ENCODE measurements at regions not wholly inside any gene's neighbourhood (a gene's known extent, or its start where the extent isn't known, plus 50 kb on each side); places are given as distances from the start of the nearest gene placed in this dataset.
"Not testable (repeated sequence)": the region's sequence is repeated elsewhere in the genome, so short reads cannot be mapped to it uniquely, and the experiment has no call there.

DNA sequence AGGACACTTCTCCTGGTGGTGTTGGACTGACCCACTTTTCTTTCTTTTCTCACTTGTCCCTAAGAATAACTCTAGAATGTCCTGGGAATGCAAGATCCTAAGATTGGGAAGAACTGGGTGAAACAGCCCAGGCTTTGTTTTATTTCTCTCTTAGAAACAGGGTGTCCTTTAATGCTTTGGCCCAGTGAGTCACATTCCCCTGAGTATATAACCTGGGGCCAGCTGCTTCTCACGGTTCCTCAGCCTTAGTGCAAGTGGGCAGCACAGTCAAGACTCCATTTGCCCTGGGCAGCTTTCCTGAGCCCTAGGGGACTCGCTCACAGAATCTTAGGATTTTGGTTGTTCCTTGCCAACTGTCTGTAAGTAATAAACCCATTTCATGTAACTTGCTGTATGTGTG is 355.0 kb downstream of the DSC3 start:
- Histone ChIP-seq H3K27ac (ENCODE audit: low read depth in 2 of 2, low read length in 2 of 2) (no peak overlapping the region), H3K27me3 (ENCODE audit: control insufficient read depth in 2 of 2, insufficient read depth in 2 of 2, low read length in 2 of 2) (no peaks in the 10 kb centered on the region), H3K36me3 (ENCODE audit: control insufficient read depth in 2 of 2, insufficient read depth in 2 of 2, low read length in 2 of 2) (no peaks in the 10 kb centered on the region), H3K9me3 (ENCODE audit: control insufficient read depth in 2 of 2, low read length in 2 of 2) (no peaks in the 10 kb centered on the region), H3K9ac (ENCODE audit: low read depth in 1 of 2, low read length in 2 of 2) (no peak overlapping the region), H3K4me3 (ENCODE audit: low read length in 2 of 2) (no peak overlapping the region), H3K4me1 (ENCODE audit: control insufficient read depth in 2 of 2, insufficient read depth in 2 of 2, low read length in 2 of 2) (no peaks in the 10 kb centered on the region)

GRCh38 chr18:30684825-30685481 is 357.6 kb downstream of the DSC3 start:
- H3K4me1 ChIP-seq (ENCODE audit: control insufficient read depth in 2 of 2, insufficient read depth in 2 of 2, low read length in 2 of 2): no peaks in the 10 kb centered on the region
- no peak overlapping the region for H3K27ac ChIP-seq (ENCODE audit: low read depth in 2 of 2, low read length in 2 of 2)
- H3K27me3 ChIP-seq (ENCODE audit: control insufficient read depth in 2 of 2, insufficient read depth in 2 of 2, low read length in 2 of 2): no peaks in the 10 kb centered on the region
- H3K9me3 ChIP-seq (ENCODE audit: control insufficient read depth in 2 of 2, low read length in 2 of 2): no peaks in the 10 kb centered on the region
- H3K36me3 ChIP-seq (ENCODE audit: control insufficient read depth in 2 of 2, insufficient read depth in 2 of 2, low read length in 2 of 2): no peaks in the 10 kb centered on the region
- H3K4me3 ChIP-seq (ENCODE audit: low read length in 2 of 2): no peak overlapping the region
- no peak overlapping the region for H3K9ac ChIP-seq (ENCODE audit: low read depth in 1 of 2, low read length in 2 of 2)

GRCh38 chr18:30683836-30684235 is 358.7 kb downstream of the DSC3 start:
- Histone ChIP-seq H3K9me3 (ENCODE audit: control insufficient read depth in 2 of 2, low read length in 2 of 2) (no peaks in the 10 kb centered on the region), H3K4me3 (ENCODE audit: low read length in 2 of 2) (no peak overlapping the region), H3K27me3 (ENCODE audit: control insufficient read depth in 2 of 2, insufficient read depth in 2 of 2, low read length in 2 of 2) (no peaks in the 10 kb centered on the region), H3K36me3 (ENCODE audit: control insufficient read depth in 2 of 2, insufficient read depth in 2 of 2, low read length in 2 of 2) (no peaks in the 10 kb centered on the region), H3K27ac (ENCODE audit: low read depth in 2 of 2, low read length in 2 of 2) (no peak overlapping the region), H3K9ac (ENCODE audit: low read depth in 1 of 2, low read length in 2 of 2) (no peak overlapping the region), H3K4me1 (ENCODE audit: control insufficient read depth in 2 of 2, insufficient read depth in 2 of 2, low read length in 2 of 2) (no peaks in the 10 kb centered on the region)

- Histone ChIP-seq H3K4me3 (ENCODE audit: low read length in 2 of 2) (no peak overlapping the region), H3K9ac (ENCODE audit: low read depth in 1 of 2, low read length in 2 of 2) (no peak overlapping the region), H3K4me1 (ENCODE audit: control insufficient read depth in 2 of 2, insufficient read depth in 2 of 2, low read length in 2 of 2) (no peaks in the 10 kb centered on the region), H3K27ac (ENCODE audit: low read depth in 2 of 2, low read length in 2 of 2) (peak overlapping the region in 1 of 2 donors; percentile 28), H3K27me3 (ENCODE audit: control insufficient read depth in 2 of 2, insufficient read depth in 2 of 2, low read length in 2 of 2) (no peaks in the 10 kb centered on the region), H3K36me3 (ENCODE audit: control insufficient read depth in 2 of 2, insufficient read depth in 2 of 2, low read length in 2 of 2) (no peaks in the 10 kb centered on the region), H3K9me3 (ENCODE audit: control insufficient read depth in 2 of 2, low read length in 2 of 2) (no peaks in the 10 kb centered on the region)
Observed at GRCh38 chr18:30682672-30683071, 359.9 kb downstream of the DSC3 start.

- H3K27me3 ChIP-seq (ENCODE audit: control insufficient read depth in 2 of 2, insufficient read depth in 2 of 2, low read length in 2 of 2): no peaks in the 10 kb centered on the region
- no peak overlapping the region for H3K4me3 ChIP-seq (ENCODE audit: low read length in 2 of 2)
- no peak overlapping the region for H3K27ac ChIP-seq (ENCODE audit: low read depth in 2 of 2, low read length in 2 of 2)
- no peaks in the 10 kb centered on the region for H3K9me3 ChIP-seq (ENCODE audit: control insufficient read depth in 2 of 2, low read length in 2 of 2)
- H3K4me1 ChIP-seq (ENCODE audit: control insufficient read depth in 2 of 2, insufficient read depth in 2 of 2, low read length in 2 of 2): no peaks in the 10 kb centered on the region
- H3K36me3 ChIP-seq (ENCODE audit: control insufficient read depth in 2 of 2, insufficient read depth in 2 of 2, low read length in 2 of 2): no peaks in the 10 kb centered on the region
- H3K9ac ChIP-seq (ENCODE audit: low read depth in 1 of 2, low read length in 2 of 2): no peak overlapping the region
Observed at GRCh38 chr18:30679285-30679930, 363.1 kb downstream of the DSC3 start.

- H3K4me3 ChIP-seq (ENCODE audit: low read length in 2 of 2); H3K9me3 ChIP-seq (ENCODE audit: control insufficient read depth in 2 of 2, low read length in 2 of 2); H3K27ac ChIP-seq (ENCODE audit: low read depth in 2 of 2, low read length in 2 of 2); H3K27me3 ChIP-seq (ENCODE audit: control insufficient read depth in 2 of 2, insufficient read depth in 2 of 2, low read length in 2 of 2); H3K9ac ChIP-seq (ENCODE audit: low read depth in 1 of 2, low read length in 2 of 2); H3K36me3 ChIP-seq (ENCODE audit: control insufficient read depth in 2 of 2, insufficient read depth in 2 of 2, low read length in 2 of 2); H3K4me1 ChIP-seq (ENCODE audit: control insufficient read depth in 2 of 2, insufficient read depth in 2 of 2, low read length in 2 of 2): not testable (repeated sequence)
Observed at GRCh38 chr18:30677813-30678212, 364.7 kb downstream of the DSC3 start.

- Histone ChIP-seq H3K27me3 (ENCODE audit: control insufficient read depth in 2 of 2, insufficient read depth in 2 of 2, low read length in 2 of 2) (no peaks in the 10 kb centered on the region), H3K36me3 (ENCODE audit: control insufficient read depth in 2 of 2, insufficient read depth in 2 of 2, low read length in 2 of 2) (no peaks in the 10 kb centered on the region), H3K4me3 (ENCODE audit: low read length in 2 of 2) (no peak overlapping the region), H3K4me1 (ENCODE audit: control insufficient read depth in 2 of 2, insufficient read depth in 2 of 2, low read length in 2 of 2) (no peaks in the 10 kb centered on the region), H3K27ac (ENCODE audit: low read depth in 2 of 2, low read length in 2 of 2) (no peak overlapping the region), H3K9ac (ENCODE audit: low read depth in 1 of 2, low read length in 2 of 2) (no peak overlapping the region), H3K9me3 (ENCODE audit: control insufficient read depth in 2 of 2, low read length in 2 of 2) (no peaks in the 10 kb centered on the region)
Observed at GRCh38 chr18:30676053-30676480, 366.5 kb downstream of the DSC3 start.

DNA sequence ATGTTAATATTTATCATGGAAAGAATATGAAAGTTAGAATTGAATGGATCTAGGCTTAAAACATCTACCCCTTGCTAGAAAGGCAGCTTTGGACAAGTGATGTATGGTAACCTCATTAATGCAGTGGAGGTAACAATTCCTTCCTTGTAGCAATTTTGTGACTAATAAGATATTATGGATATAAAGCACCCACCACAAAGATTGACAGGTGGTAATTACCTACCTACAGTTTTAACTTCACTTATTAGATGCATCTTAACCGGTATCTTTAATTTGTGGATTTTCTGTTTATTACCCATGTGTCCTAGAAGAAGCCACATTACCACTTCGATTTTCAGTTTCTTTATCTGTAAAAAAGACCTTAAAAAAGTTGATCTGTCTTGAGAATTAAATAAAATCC is 367.0 kb downstream of the DSC3 start:
- H3K27me3 ChIP-seq (ENCODE audit: control insufficient read depth in 2 of 2, insufficient read depth in 2 of 2, low read length in 2 of 2): no peaks in the 10 kb centered on the region
- no peaks in the 10 kb centered on the region for H3K9me3 ChIP-seq (ENCODE audit: control insufficient read depth in 2 of 2, low read length in 2 of 2)
- H3K36me3 ChIP-seq (ENCODE audit: control insufficient read depth in 2 of 2, insufficient read depth in 2 of 2, low read length in 2 of 2): no peaks in the 10 kb centered on the region
- no peak overlapping the region for H3K27ac ChIP-seq (ENCODE audit: low read depth in 2 of 2, low read length in 2 of 2)
- H3K4me1 ChIP-seq (ENCODE audit: control insufficient read depth in 2 of 2, insufficient read depth in 2 of 2, low read length in 2 of 2): no peaks in the 10 kb centered on the region
- no peak overlapping the region for H3K9ac ChIP-seq (ENCODE audit: low read depth in 1 of 2, low read length in 2 of 2)
- no peak overlapping the region for H3K4me3 ChIP-seq (ENCODE audit: low read length in 2 of 2)

DNA sequence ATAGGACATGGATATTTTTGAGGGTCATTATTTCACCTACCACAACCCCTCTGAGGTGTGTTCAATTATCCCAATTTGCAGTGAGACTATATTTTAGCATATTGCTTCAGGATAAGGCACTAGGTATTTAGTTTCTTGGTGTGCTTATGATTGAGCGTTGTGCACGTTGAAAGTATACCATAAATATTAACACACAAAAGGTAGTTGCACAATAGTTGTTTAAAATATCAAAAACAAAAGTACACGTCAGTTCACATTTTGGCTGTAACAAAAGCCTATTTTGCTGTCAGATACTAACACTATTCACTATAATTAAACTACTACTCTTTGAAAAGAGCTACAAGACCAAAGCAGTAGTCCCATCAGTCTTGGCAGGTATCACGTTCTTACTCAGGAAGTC is 367.5 kb downstream of the DSC3 start:
- H3K4me1 ChIP-seq (ENCODE audit: control insufficient read depth in 2 of 2, insufficient read depth in 2 of 2, low read length in 2 of 2): no peaks in the 10 kb centered on the region
- no peak overlapping the region for H3K27ac ChIP-seq (ENCODE audit: low read depth in 2 of 2, low read length in 2 of 2)
- H3K4me3 ChIP-seq (ENCODE audit: low read length in 2 of 2): no peak overlapping the region
- no peaks in the 10 kb centered on the region for H3K9me3 ChIP-seq (ENCODE audit: control insufficient read depth in 2 of 2, low read length in 2 of 2)
- no peaks in the 10 kb centered on the region for H3K27me3 ChIP-seq (ENCODE audit: control insufficient read depth in 2 of 2, insufficient read depth in 2 of 2, low read length in 2 of 2)
- H3K36me3 ChIP-seq (ENCODE audit: control insufficient read depth in 2 of 2, insufficient read depth in 2 of 2, low read length in 2 of 2): no peaks in the 10 kb centered on the region
- H3K9ac ChIP-seq (ENCODE audit: low read depth in 1 of 2, low read length in 2 of 2): no peak overlapping the region

- H3K9ac ChIP-seq (ENCODE audit: low read depth in 1 of 2, low read length in 2 of 2): no peak overlapping the region
- no peaks in the 10 kb centered on the region for H3K36me3 ChIP-seq (ENCODE audit: control insufficient read depth in 2 of 2, insufficient read depth in 2 of 2, low read length in 2 of 2)
- H3K27me3 ChIP-seq (ENCODE audit: control insufficient read depth in 2 of 2, insufficient read depth in 2 of 2, low read length in 2 of 2): no peaks in the 10 kb centered on the region
- H3K4me1 ChIP-seq (ENCODE audit: control insufficient read depth in 2 of 2, insufficient read depth in 2 of 2, low read length in 2 of 2): no peaks in the 10 kb centered on the region
- H3K27ac ChIP-seq (ENCODE audit: low read depth in 2 of 2, low read length in 2 of 2): no peak overlapping the region
- H3K4me3 ChIP-seq (ENCODE audit: low read length in 2 of 2): no peak overlapping the region
- no peaks in the 10 kb centered on the region for H3K9me3 ChIP-seq (ENCODE audit: control insufficient read depth in 2 of 2, low read length in 2 of 2)
Observed at GRCh38 chr18:30674596-30674995, 367.9 kb downstream of the DSC3 start.

All from mucosa of rectum (tissue), 2 donors.